ENCODE measurements at regions not wholly inside any gene's neighbourhood (a gene's known extent, or its start where the extent isn't known, plus 50 kb on each side); places are given as distances from the start of the nearest gene placed in this dataset.

- TF ChIP-seq POLR2A (IDR thresholded peaks at IDR 0.05; ENCODE audit: low read depth, low read length) = no peak
- no peak for TF ChIP-seq PAX5 (IDR thresholded peaks at IDR 0.05; ENCODE audit: insufficient read depth, low read length, severe bottlenecking)
- TF ChIP-seq POLR2AphosphoS5 (IDR thresholded peaks at IDR 0.05; ENCODE audit: low read depth, low read length) = no peak
- TF ChIP-seq TAF1 (IDR thresholded peaks at IDR 0.05; ENCODE audit: low read depth, low read length) = no peak
- no peak for TF ChIP-seq POU2F2 (IDR thresholded peaks at IDR 0.05; ENCODE audit: low read depth, low read length)
- no peak for TF ChIP-seq SPI1 (IDR thresholded peaks at IDR 0.05; ENCODE audit: low read depth, low read length)
Observed at GRCh38 chr1:224540535-224540934, 75.6 kb upstream of the CNIH3 start.
